ENCODE measurements at regions not wholly inside any gene's neighbourhood (a gene's known extent, or its start where the extent isn't known, plus 50 kb on each side); places are given as distances from the start of the nearest gene placed in this dataset.
A peak's percentile ranks its signal among the peaks of the same experiment; 100 is the strongest.

GRCh38 chr6:29999416-29999815 lies 57.1 kb downstream of the HLA-A start:
- no peak for TF ChIP-seq ZNF274 (IDR thresholded peaks at IDR 0.05; ENCODE audit: low read depth, low read length)

GRCh38 chr6:30000156-30000791 lies 57.9 kb downstream of the HLA-A start:
- TF ChIP-seq ZNF274 (IDR thresholded peaks at IDR 0.05; ENCODE audit: low read depth, low read length) = no peak

More at GRCh38 chr6:29999416-29999815, 57.1 kb downstream of the HLA-A start:
- H3K4me3 ChIP-seq (ENCODE audit: low read length) = no peak overlapping the region

DNA sequence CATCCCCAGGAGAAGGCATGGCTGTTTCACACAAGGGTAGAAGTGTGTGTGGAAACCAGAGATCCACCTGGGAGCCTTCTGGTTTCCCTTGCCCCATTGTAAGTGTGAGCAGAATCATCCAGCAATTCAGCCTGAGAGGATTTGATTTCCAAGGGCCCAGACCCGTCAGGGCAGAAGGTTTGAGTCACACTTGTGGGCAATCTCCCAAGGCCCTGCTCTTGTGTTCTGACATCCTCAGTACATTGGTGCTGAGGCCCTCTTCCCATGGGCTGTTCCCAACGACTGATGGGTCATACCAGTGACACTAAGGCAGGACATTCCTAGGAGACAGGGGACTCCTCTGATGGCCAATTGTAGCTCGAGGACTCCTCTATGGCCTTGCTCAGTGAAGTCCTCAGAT lies 58.2 kb upstream of the POLR1H start:
- TF ChIP-seq ZNF274 (IDR thresholded peaks at IDR 0.05; ENCODE audit: low read depth, low read length) = no peak
- no peak overlapping the region for H3K4me3 ChIP-seq (ENCODE audit: low read length)

More at GRCh38 chr6:30000156-30000791, 57.9 kb downstream of the HLA-A start:
- H3K4me3 ChIP-seq (ENCODE audit: low read length) = no peak overlapping the region

GRCh38 chr6:30005482-30005881 lies 55.6 kb upstream of the POLR1H start:
- H3K4me3 ChIP-seq (ENCODE audit: low read length) = no peak overlapping the region
- TF ChIP-seq ZNF274 (IDR thresholded peaks at IDR 0.05; ENCODE audit: low read depth, low read length) = no peak

DNA sequence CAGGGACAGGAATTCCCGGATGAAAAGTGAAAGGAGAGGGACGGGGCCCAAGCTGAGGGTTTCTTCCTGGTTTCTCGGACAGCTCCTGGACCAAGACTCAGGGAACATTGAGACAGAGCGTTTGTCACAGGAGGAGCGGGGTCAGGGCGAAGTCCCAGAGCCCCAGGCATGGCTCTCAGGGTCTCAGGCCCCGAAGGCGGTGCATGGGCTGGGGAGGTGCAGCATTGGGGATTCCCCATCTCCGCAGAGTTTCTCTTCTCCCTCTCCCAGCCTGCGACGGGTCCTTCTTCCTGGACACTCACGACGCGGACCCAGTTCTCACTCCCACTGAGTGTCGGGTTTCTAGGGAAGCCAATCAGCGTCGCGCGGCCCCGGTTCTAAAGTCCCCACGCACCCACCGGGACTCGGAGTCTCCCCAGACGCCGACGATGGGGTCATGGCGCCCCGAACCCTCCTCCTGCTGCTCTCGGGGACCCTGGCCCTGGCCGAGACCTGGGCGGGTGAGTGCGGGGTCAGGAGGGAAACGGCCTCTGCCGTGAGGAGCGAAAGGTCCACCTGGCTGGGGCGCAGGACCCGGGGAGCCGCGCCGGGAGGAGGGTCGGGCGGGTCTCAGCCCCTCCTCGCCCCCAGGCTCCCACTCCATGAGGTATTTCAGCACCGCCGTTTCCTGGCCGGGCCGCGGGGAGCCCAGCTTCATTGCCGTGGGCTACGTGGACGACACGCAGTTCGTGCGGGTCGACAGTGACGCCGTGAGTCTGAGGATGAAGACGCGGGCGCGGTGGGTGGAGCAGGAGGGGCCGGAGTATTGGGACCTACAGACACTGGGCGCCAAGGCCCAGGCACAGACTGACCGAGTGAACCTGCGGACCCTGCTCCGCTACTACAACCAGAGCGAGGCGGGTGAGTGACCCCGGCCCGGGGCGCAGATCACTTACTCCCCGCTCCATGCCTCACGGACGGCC lies 54.6 kb upstream of the POLR1H start:
- no peak for TF ChIP-seq ZNF274 (IDR thresholded peaks at IDR 0.05; ENCODE audit: low read depth, low read length)
- H3K4me3 ChIP-seq (ENCODE audit: low read length) = peak overlapping the region; percentile 20; the same call in 1 of the 2 replicates

- TF ChIP-seq ZNF274 (IDR thresholded peaks at IDR 0.05; ENCODE audit: low read depth, low read length) = no peak
- H3K4me3 ChIP-seq (ENCODE audit: low read length) = no peak overlapping the region; the same call in 1 of the 2 replicates
Measured at GRCh38 chr6:30007132-30007764, 53.8 kb upstream of the POLR1H start.

- no peak overlapping the region for H3K4me3 ChIP-seq (ENCODE audit: low read length)
Measured at GRCh38 chr6:30009113-30009512, 52.0 kb upstream of the POLR1H start.

More at GRCh38 chr6:30009113-30009512, 52.0 kb upstream of the POLR1H start:
- TF ChIP-seq ZNF274 (IDR thresholded peaks at IDR 0.05; ENCODE audit: low read depth, low read length) = no peak
